AG04449 (cell line): ENCODE measurements at regions not wholly inside any gene's neighbourhood (a gene's known extent, or its start where the extent isn't known, plus 50 kb on each side); places are given as distances from the start of the nearest gene placed in this dataset.

Experiments used
- CTCF ChIA-PET: fragments of 350-600 bp; formaldehyde crosslinking; extraction: SDS; loops from one replicate; lab custom pipeline; 2021; ENCODE audit warnings: antibody characterized with exemption; lab: Yijun Ruan, JAX
- POLR2A ChIA-PET: fragments of 400-600, 350-600 bp; formaldehyde crosslinking; extraction: SDS; loops from one replicate; lab custom pipeline; 2020; ENCODE audit warnings: antibody characterized with exemption, inconsistent platforms; lab: Yijun Ruan, JAX
- DNase-seq: peaks from one replicate; pipeline ENCODE4 v3.0.0-alpha.2; 2010; ENCODE audit warnings: low read depth, low spot score
- H3K4me3 ChIP-seq: 2 replicates; pipeline ENCODE4 v1.5.1; 2011; ENCODE audit warnings: low read depth, mild to moderate bottlenecking, control low read depth, low read length
- TF ChIP-seq, protein P1 (sequence below): IDR thresholded peaks from one replicate; pipeline ENCODE4 v1.5.1; 2011; ENCODE audit warnings: mild to moderate bottlenecking, moderate library complexity, low read length, control low read depth, inconsistent platforms; ENCODE audit not compliant: insufficient read depth; ENCODE audit errors: missing control alignments

DNA sequence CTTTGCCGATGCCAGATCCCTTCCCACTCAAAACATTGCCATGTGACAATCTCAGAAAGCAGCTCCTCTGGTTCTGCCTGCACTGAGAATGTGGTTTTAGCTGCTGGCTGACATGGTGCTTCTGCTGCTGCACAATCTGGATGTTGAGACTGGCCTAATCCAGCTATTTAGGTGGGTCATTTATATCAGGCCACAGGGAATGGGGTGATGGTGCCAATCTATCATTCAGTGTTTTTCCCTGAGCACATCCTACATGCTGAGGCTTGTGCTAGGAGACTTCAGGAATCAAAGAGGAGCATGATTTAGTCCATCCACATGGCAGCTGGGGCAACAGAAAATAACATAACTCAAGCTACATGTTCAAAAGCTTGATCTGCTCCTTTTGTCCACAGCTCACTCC lies 144.7 kb downstream of the CYRIA start:
- POLR2A ChIA-PET: no interaction called here
- no peak overlapping the region for H3K4me3 ChIP-seq
- TF ChIP-seq, protein P1, sequence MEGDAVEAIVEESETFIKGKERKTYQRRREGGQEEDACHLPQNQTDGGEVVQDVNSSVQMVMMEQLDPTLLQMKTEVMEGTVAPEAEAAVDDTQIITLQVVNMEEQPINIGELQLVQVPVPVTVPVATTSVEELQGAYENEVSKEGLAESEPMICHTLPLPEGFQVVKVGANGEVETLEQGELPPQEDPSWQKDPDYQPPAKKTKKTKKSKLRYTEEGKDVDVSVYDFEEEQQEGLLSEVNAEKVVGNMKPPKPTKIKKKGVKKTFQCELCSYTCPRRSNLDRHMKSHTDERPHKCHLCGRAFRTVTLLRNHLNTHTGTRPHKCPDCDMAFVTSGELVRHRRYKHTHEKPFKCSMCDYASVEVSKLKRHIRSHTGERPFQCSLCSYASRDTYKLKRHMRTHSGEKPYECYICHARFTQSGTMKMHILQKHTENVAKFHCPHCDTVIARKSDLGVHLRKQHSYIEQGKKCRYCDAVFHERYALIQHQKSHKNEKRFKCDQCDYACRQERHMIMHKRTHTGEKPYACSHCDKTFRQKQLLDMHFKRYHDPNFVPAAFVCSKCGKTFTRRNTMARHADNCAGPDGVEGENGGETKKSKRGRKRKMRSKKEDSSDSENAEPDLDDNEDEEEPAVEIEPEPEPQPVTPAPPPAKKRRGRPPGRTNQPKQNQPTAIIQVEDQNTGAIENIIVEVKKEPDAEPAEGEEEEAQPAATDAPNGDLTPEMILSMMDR: no peak
- CTCF ChIA-PET: no interaction called here
- no peak for DNase-seq

DNA sequence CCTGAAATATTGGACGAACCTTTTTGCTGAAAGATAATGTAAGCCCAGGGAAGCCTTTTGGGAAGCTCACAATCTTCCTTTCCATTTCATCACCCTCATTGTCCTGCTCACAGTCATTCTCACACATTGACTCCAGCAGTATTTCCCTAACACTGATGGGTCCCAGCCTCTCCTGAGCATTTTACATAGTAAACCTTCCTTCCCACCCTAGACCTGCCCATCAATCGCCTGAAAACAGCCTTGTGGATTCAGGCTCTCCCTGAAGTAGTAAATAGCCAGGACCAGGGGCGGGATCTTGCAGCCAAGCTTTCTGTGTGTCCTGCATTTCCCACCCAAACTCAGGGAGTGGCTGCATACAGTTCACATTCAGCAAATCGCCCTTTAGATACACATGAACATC lies 149.9 kb downstream of the CYRIA start:
- ChIA-PET CTCF (no interaction called here), POLR2A (no interaction called here)
- no peak for DNase-seq

DNA sequence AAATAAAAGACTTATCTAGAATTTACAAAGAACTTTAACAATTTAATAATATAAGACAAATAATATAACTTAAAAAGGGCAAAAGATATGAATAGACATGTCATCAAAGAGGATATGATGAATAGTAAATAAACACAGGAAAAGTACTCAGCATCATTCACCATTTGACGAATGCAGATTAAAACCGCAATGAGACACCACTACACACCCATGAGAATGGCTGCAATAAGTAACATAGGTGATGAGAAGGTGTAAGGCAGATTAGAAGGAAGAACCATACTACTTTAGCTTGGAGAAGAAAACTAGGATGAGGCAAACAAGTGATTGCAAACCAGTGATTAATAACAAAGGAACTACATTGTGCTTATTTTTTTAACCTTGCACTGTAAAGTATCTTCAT lies 152.0 kb downstream of the CYRIA start:
- H3K4me3 ChIP-seq: no peak overlapping the region
- TF ChIP-seq, protein P1: no peak
- ChIA-PET CTCF (no interaction called here), POLR2A (no interaction called here)
- DNase-seq: no peak

More for the DNA sequence above, 149.9 kb downstream of the CYRIA start:
- H3K4me3 ChIP-seq: no peak overlapping the region
- TF ChIP-seq, protein P1: no peak

DNA sequence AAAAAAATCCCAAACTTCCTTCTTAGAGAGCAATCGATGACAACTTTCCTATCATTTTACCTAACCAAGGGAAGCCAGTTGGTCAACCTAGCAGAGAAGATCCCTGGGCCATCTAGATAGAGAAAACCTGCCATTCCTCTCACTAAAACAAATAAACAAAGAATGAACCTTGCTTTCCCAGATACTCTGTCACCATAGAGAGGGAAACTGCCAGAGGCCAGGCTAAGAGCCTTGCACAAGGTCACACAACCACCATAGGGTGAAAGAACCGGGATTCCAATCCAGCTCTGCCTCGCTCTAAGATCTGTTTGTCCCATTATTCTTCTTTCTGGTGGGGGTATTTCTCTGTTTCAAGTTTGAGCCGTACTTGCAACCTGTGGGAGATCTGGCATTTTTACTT lies 154.6 kb downstream of the CYRIA start:
- ChIA-PET CTCF (no interaction called here), POLR2A (no interaction called here)
- TF ChIP-seq, protein P1: no peak
- DNase-seq: no peak
- H3K4me3 ChIP-seq: no peak overlapping the region

DNA sequence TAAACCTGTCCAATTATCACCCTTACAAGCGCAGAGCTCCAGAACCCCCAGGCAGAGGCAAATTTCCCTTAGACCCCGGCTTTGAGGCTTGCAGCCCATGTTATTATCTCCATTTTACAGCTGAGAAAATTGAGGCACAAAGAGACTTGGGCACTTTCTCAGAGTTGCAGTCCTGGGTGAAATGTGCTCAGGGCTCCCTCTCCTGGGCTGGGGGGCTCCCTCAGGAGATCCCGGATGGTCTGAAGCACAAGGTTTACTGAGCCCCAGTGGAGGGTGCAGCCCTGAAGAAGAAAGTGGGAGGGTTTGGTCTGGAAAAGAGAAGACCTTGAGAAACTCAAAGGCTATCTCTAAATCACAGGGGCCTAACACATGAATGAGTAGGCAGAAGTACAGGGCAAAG lies 156.6 kb downstream of the CYRIA start:
- ChIA-PET CTCF (no interaction called here), POLR2A (no interaction called here)
- DNase-seq: no peak
- no peak overlapping the region for H3K4me3 ChIP-seq
- TF ChIP-seq, protein P1: no peak

DNA sequence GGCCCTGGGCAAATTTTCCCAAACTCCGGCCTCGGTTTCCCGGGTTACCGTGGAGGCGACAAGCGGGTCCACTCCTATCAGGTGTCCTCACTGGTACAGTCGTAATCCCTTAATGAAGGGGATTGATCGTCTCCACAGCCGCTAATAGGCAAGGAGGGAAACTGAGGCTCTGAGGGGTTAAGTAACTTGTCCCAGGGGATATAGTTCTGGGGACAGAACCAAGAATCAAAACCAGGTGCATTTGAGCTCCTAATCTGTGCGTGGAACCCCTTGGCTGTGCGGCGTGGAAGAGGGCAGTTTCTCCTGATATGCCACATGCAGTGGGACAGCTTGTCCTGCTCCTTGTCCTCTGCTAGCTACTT lies 157.2 kb downstream of the CYRIA start:
- no peak for DNase-seq
- no peak overlapping the region for H3K4me3 ChIP-seq
- CTCF ChIA-PET: no interaction called here
- TF ChIP-seq, protein P1: no peak
- POLR2A ChIA-PET: no interaction called here
